ENCODE measurements at regions not wholly inside any gene's neighbourhood (a gene's known extent, or its start where the extent isn't known, plus 50 kb on each side); places are given as distances from the start of the nearest gene placed in this dataset.

DNA sequence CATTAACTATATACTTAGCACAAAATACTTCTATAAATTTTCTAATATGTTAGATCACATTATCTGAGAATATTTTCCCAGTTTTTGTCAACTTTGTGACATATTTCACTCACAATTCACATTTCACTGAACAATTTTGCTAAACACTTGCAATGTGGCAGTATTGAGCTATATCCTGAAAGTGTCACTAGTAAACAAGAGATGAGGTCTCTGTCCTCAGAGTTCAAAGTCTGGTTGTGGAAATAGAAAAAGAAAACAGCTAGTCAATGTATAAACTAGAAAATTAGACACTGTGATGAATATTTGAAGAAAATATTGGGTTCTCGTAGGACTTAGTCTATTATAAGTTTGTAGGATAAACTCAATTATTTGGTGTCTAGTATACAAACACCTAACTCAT, 87.4 kb upstream of the CHORDC1 start:
- no peak overlapping the region for H3K4me3 Mint-ChIP-seq
- no peak for ATAC-seq

GRCh38 chr11:90309693-90310092, 86.8 kb upstream of the CHORDC1 start:
- Histone ChIP-seq H3K36me3 (ENCODE audit: control insufficient read depth in 2 of 3, insufficient read depth in 3 of 3, low read length in 3 of 3) (no peaks in the 10 kb centered on the region), H3K4me3 (ENCODE audit: low read length) (no peak overlapping the region), H3K9me3 (ENCODE audit: control insufficient read depth in 2 of 3, low read length in 3 of 3) (no peaks in the 10 kb centered on the region), H3K27me3 (ENCODE audit: control insufficient read depth in 2 of 2, insufficient read depth in 2 of 2, low read length in 2 of 2) (no peaks in the 10 kb centered on the region), H3K27ac (ENCODE audit: low read depth, low read length) (no peak overlapping the region), H3K4me1 (ENCODE audit: control insufficient read depth in 2 of 2, insufficient read depth in 2 of 2, low read length in 2 of 2) (no peaks in the 10 kb centered on the region)
- Mint-ChIP-seq H3K9me3 (peaks cover 0 to 11% (median 0%) of the 10 kb centered on the region in 11 donors), H3K4me3 (no peak overlapping the region), H3K36me3 (no peaks in the 10 kb centered on the region), H3K27me3 (peaks cover 0 to 7% (median 0%) of the 10 kb centered on the region in 5 donors), H3K4me1 (no peaks in the 10 kb centered on the region), H3K27ac (no peak overlapping the region)
- POLR2A ChIA-PET, result no interaction called here
- ATAC-seq (no peak), DNase-seq (no peak)
- intact Hi-C loops (cut with micrococcal nuclease), result no loop called here
- CTCF ChIA-PET, result no interaction called here

More for the DNA sequence above, 87.4 kb upstream of the CHORDC1 start:
- H3K9me3 Mint-ChIP-seq, result peaks cover 0 to 11% (median 0%) of the 10 kb centered on the region in 11 donors
- H3K27ac Mint-ChIP-seq, result no peak overlapping the region
- H3K27me3 Mint-ChIP-seq, result peaks cover 0 to 7% (median 0%) of the 10 kb centered on the region in 5 donors
- H3K4me1 Mint-ChIP-seq, result no peaks in the 10 kb centered on the region
- intact Hi-C loops (cut with micrococcal nuclease), result no loop called here
- H3K9me3 ChIP-seq (ENCODE audit: control insufficient read depth in 2 of 3, low read length in 3 of 3), result no peaks in the 10 kb centered on the region
- ChIA-PET POLR2A (no interaction called here), CTCF (interaction anchor here (0.6 kb wide), 1 partner anchor 73 kb away, joined by 4 read pairs; no protein-coding TSS in a partner anchor)
- no peak overlapping the region for H3K4me3 ChIP-seq (ENCODE audit: low read length)
- DNase-seq, result no peak
- H3K36me3 ChIP-seq (ENCODE audit: control insufficient read depth in 2 of 3, insufficient read depth in 3 of 3, low read length in 3 of 3), result no peaks in the 10 kb centered on the region
- no peaks in the 10 kb centered on the region for H3K36me3 Mint-ChIP-seq
- no peaks in the 10 kb centered on the region for H3K4me1 ChIP-seq (ENCODE audit: control insufficient read depth in 2 of 2, insufficient read depth in 2 of 2, low read length in 2 of 2)
- no peak overlapping the region for H3K27ac ChIP-seq (ENCODE audit: low read depth, low read length)
- H3K27me3 ChIP-seq (ENCODE audit: control insufficient read depth in 2 of 2, insufficient read depth in 2 of 2, low read length in 2 of 2), result no peaks in the 10 kb centered on the region

DNA sequence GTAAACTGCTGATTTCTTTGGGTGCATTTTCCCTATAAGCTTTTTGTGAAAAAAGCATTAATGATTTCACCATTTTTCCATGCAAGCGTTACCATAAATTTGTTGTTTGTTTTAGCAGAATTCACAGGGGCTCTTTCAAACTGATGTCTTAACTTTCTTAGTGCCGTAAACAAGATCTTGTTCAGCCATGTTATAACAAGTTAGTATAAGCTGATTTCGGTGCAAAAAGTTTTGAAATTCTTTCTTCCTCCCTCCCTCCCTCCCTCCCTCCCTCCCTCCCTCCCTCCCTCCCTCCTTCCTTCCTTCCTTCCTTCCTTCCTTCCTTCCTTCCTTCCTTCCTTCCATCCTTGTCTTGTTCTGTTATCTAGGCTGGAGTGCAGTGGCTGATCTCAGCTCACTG, 71.7 kb upstream of the CHORDC1 start:
- CTCF ChIA-PET, result no interaction called here
- DNase-seq (no peak), ATAC-seq (no peak)
- H3K9me3 Mint-ChIP-seq, result peaks cover 0 to 4% (median 0%) of the 10 kb centered on the region in 11 donors
- no peaks in the 10 kb centered on the region for H3K4me1 Mint-ChIP-seq
- H3K9me3 ChIP-seq (ENCODE audit: control insufficient read depth in 2 of 3, low read length in 3 of 3), result no peaks in the 10 kb centered on the region
- no peak overlapping the region for H3K4me3 Mint-ChIP-seq
- H3K27me3 ChIP-seq (ENCODE audit: control insufficient read depth in 2 of 2, insufficient read depth in 2 of 2, low read length in 2 of 2), result no peaks in the 10 kb centered on the region
- H3K27ac Mint-ChIP-seq, result no peak overlapping the region
- POLR2A ChIA-PET, result no interaction called here
- intact Hi-C loops (cut with micrococcal nuclease), result no loop called here
- H3K36me3 Mint-ChIP-seq, result peaks cover 0 to 3% (median 0%) of the 10 kb centered on the region in 5 donors
- H3K27ac ChIP-seq (ENCODE audit: low read depth, low read length), result no peak overlapping the region
- H3K36me3 ChIP-seq (ENCODE audit: control insufficient read depth in 2 of 3, insufficient read depth in 3 of 3, low read length in 3 of 3), result no peaks in the 10 kb centered on the region
- H3K4me3 ChIP-seq (ENCODE audit: low read length), result no peak overlapping the region
- peaks cover 0 to 9% (median 0%) of the 10 kb centered on the region in 5 donors for H3K27me3 Mint-ChIP-seq
- no peaks in the 10 kb centered on the region for H3K4me1 ChIP-seq (ENCODE audit: control insufficient read depth in 2 of 2, insufficient read depth in 2 of 2, low read length in 2 of 2)

DNA sequence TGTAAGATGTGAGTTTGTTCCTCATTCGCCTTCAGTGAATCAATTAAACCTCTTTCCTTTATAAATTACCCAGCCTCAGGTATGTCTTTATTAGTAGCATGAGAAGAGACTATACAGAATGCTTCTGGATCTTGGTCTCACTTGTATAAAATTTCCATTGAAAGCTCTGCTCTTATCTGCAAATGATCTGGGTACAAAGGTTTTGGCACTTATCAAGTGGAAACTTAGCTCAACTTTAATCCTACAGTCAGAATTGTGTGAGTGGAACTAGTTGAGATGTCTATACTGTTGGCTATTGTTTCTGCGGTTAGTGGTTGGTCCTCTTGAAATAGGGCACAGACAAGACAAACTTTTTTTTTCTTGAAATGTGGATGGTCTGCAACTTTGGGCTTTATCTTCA, 71.2 kb upstream of the CHORDC1 start:
- H3K27me3 ChIP-seq (ENCODE audit: control insufficient read depth in 2 of 2, insufficient read depth in 2 of 2, low read length in 2 of 2), result no peaks in the 10 kb centered on the region
- Mint-ChIP-seq H3K36me3 (peaks cover 0 to 3% (median 0%) of the 10 kb centered on the region in 5 donors), H3K27me3 (peaks cover 0 to 9% (median 0%) of the 10 kb centered on the region in 5 donors), H3K4me3 (no peak overlapping the region), H3K9me3 (peaks cover 0 to 4% (median 0%) of the 10 kb centered on the region in 11 donors), H3K27ac (no peak overlapping the region), H3K4me1 (no peaks in the 10 kb centered on the region)
- CTCF ChIA-PET, result no interaction called here
- H3K9me3 ChIP-seq (ENCODE audit: control insufficient read depth in 2 of 3, low read length in 3 of 3), result no peaks in the 10 kb centered on the region
- no peak for DNase-seq
- intact Hi-C loops (cut with micrococcal nuclease), result no loop called here
- POLR2A ChIA-PET, result no interaction called here
- H3K4me1 ChIP-seq (ENCODE audit: control insufficient read depth in 2 of 2, insufficient read depth in 2 of 2, low read length in 2 of 2), result no peaks in the 10 kb centered on the region
- H3K27ac ChIP-seq (ENCODE audit: low read depth, low read length), result no peak overlapping the region
- H3K36me3 ChIP-seq (ENCODE audit: control insufficient read depth in 2 of 3, insufficient read depth in 3 of 3, low read length in 3 of 3), result no peaks in the 10 kb centered on the region
- no peak for ATAC-seq
- no peak overlapping the region for H3K4me3 ChIP-seq (ENCODE audit: low read length)

DNA sequence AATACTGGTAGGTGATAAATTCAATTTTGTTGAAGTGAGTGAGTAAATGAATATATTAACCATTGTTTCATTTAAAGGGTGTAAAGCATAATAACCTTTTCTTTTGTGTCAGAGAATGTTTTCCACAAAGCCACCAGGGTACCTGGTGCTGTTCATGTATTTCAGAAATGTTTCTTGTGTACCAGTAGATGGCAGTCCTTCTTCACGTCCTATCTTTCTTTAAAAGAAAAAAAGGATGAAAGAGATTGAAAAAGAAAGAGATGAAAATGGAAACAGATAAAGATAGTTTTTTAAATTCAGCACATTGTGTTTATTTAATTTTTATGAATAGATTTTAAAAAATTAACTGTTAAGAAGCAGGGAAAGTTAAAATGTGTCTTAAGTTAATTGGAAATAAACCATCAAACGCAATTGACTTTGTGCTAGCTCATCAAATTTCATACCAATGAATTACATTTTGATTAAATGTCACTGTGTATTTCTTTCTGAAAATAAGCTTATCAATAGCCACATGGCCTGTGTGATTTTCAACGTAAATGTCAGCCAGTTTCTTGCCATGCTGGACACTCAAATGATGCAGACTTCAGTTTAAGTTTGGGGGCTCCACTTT, 65.5 kb upstream of the CHORDC1 start:
- no peaks in the 10 kb centered on the region for H3K9me3 Mint-ChIP-seq
- ChIA-PET CTCF (no interaction called here), POLR2A (no interaction called here)
- DNase-seq (peak in 2 of 9 donors; percentile 0 to 2), ATAC-seq (no peak)
- H3K4me3 Mint-ChIP-seq, result no peak overlapping the region
- no peaks in the 10 kb centered on the region for H3K36me3 Mint-ChIP-seq
- H3K27ac ChIP-seq (ENCODE audit: low read depth, low read length), result no peak overlapping the region
- H3K4me3 ChIP-seq (ENCODE audit: low read length), result no peak overlapping the region
- intact Hi-C loops (cut with micrococcal nuclease), result no loop called here
- H3K4me1 ChIP-seq (ENCODE audit: control insufficient read depth in 2 of 2, insufficient read depth in 2 of 2, low read length in 2 of 2), result no peaks in the 10 kb centered on the region
- peaks cover 0 to 14% (median 4%) of the 10 kb centered on the region in 5 donors for H3K27me3 Mint-ChIP-seq
- no peaks in the 10 kb centered on the region for H3K36me3 ChIP-seq (ENCODE audit: control insufficient read depth in 2 of 3, insufficient read depth in 3 of 3, low read length in 3 of 3)
- H3K9me3 ChIP-seq (ENCODE audit: control insufficient read depth in 2 of 3, low read length in 3 of 3), result no peaks in the 10 kb centered on the region
- H3K27me3 ChIP-seq (ENCODE audit: control insufficient read depth in 2 of 2, insufficient read depth in 2 of 2, low read length in 2 of 2), result no peaks in the 10 kb centered on the region
- no peak overlapping the region for H3K27ac Mint-ChIP-seq
- H3K4me1 Mint-ChIP-seq, result no peaks in the 10 kb centered on the region

GRCh38 chr11:90286640-90287039, 63.8 kb upstream of the CHORDC1 start:
- Histone ChIP-seq H3K9me3 (ENCODE audit: control insufficient read depth in 2 of 3, low read length in 3 of 3) (no peaks in the 10 kb centered on the region), H3K4me3 (ENCODE audit: low read length) (no peak overlapping the region), H3K27ac (ENCODE audit: low read depth, low read length) (no peak overlapping the region), H3K27me3 (ENCODE audit: control insufficient read depth in 2 of 2, insufficient read depth in 2 of 2, low read length in 2 of 2) (no peaks in the 10 kb centered on the region), H3K36me3 (ENCODE audit: control insufficient read depth in 2 of 3, insufficient read depth in 3 of 3, low read length in 3 of 3) (no peaks in the 10 kb centered on the region), H3K4me1 (ENCODE audit: control insufficient read depth in 2 of 2, insufficient read depth in 2 of 2, low read length in 2 of 2) (no peaks in the 10 kb centered on the region)
- Mint-ChIP-seq H3K4me1 (no peaks in the 10 kb centered on the region), H3K36me3 (no peaks in the 10 kb centered on the region), H3K4me3 (no peak overlapping the region), H3K9me3 (peaks cover 0 to 2% (median 0%) of the 10 kb centered on the region in 11 donors), H3K27me3 (peaks cover 0 to 14% (median 4%) of the 10 kb centered on the region in 5 donors), H3K27ac (no peak overlapping the region)
- ChIA-PET CTCF (no interaction called here), POLR2A (no interaction called here)
- ATAC-seq, result no peak
- no peak for DNase-seq
- intact Hi-C loops (cut with micrococcal nuclease), result no loop called here

DNA sequence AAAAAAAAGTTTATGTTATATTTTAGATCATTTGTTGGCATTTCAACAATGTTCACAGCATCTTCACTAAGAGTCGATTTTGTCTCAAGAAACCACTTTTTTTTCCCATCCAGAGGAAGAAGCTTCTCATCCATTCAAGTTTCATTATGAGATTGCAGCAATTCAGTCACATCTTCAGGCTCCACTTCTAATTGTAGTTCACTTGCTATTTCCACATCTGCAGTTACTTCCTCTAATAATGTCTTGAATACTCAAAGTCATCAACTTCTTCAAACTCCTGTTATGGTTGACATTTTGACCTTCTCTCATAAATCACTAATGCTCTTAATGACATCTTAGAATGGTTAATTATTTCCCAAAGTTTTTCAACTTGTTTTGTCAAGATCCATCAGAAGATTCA, 61.3 kb upstream of the CHORDC1 start:
- H3K27ac ChIP-seq (ENCODE audit: low read depth, low read length), result no peak overlapping the region
- Mint-ChIP-seq H3K4me1 (no peaks in the 10 kb centered on the region), H3K27me3 (peaks cover 0 to 24% (median 10%) of the 10 kb centered on the region in 5 donors), H3K9me3 (peaks cover 0 to 2% (median 0%) of the 10 kb centered on the region in 11 donors), H3K4me3 (no peak overlapping the region), H3K36me3 (no peaks in the 10 kb centered on the region), H3K27ac (no peak overlapping the region)
- ChIA-PET POLR2A (no interaction called here), CTCF (interaction anchor here (0.7 kb wide), 1 partner anchor 90 kb away, joined by 4 read pairs; no protein-coding TSS in a partner anchor)
- no peaks in the 10 kb centered on the region for H3K9me3 ChIP-seq (ENCODE audit: control insufficient read depth in 2 of 3, low read length in 3 of 3)
- no peaks in the 10 kb centered on the region for H3K27me3 ChIP-seq (ENCODE audit: control insufficient read depth in 2 of 2, insufficient read depth in 2 of 2, low read length in 2 of 2)
- intact Hi-C loops (cut with micrococcal nuclease), result no loop called here
- DNase-seq, result no peak
- H3K36me3 ChIP-seq (ENCODE audit: control insufficient read depth in 2 of 3, insufficient read depth in 3 of 3, low read length in 3 of 3), result no peaks in the 10 kb centered on the region
- no peak overlapping the region for H3K4me3 ChIP-seq (ENCODE audit: low read length)
- no peak for ATAC-seq
- H3K4me1 ChIP-seq (ENCODE audit: control insufficient read depth in 2 of 2, insufficient read depth in 2 of 2, low read length in 2 of 2), result no peaks in the 10 kb centered on the region

All from naive thymus-derived CD4-positive, alpha-beta T cell (primary cell).